GM12892 (cell line): ENCODE measurements at regions not wholly inside any gene's neighbourhood (a gene's known extent, or its start where the extent isn't known, plus 50 kb on each side); places are given as distances from the start of the nearest gene placed in this dataset.

Source experiments
- POLR2A ChIP-seq: IDR thresholded peaks from 2 replicates; pipeline ENCODE4 v1.6.1; 2011; ENCODE audit warnings: low read depth, low read length, control low read depth
- TAF1 ChIP-seq: IDR thresholded peaks from 2 replicates; pipeline ENCODE4 v1.6.1; 2011; ENCODE audit warnings: low read depth, mild to moderate bottlenecking, control low read depth, low read length, borderline replicate concordance

GRCh38 chr15:61644550-61644949, 415.4 kb upstream of the RORA start:
- TF ChIP-seq POLR2A = no peak
- no peak for TF ChIP-seq TAF1
